SK-N-SH treated with all-trans-retinoic acid at 6 μM for 48 hours (cell line): ENCODE measurements at regions not wholly inside any gene's neighbourhood (a gene's known extent, or its start where the extent isn't known, plus 50 kb on each side); places are given as distances from the start of the nearest gene placed in this dataset.

ENCODE experiments used
- ARNTL ChIP-seq: fragments of 450-650 bp; formaldehyde crosslinking; IDR thresholded peaks from 2 replicates; pipeline ENCODE4 v1.5.0; 2020; ENCODE audit warnings: low read depth, mild to moderate bottlenecking, moderate library complexity, borderline replicate concordance
- CSDC2 ChIP-seq: fragments of 250-450 bp; sonication (Bioruptor Pico); IDR thresholded peaks from 2 replicates; pipeline ENCODE4 v1.5.0; 2020; ENCODE audit warnings: mild to moderate bottlenecking, moderate library complexity
- ISL1 ChIP-seq: fragments of 250-450 bp; sonication (Bioruptor Pico); IDR thresholded peaks from 2 replicates; pipeline ENCODE4 v2.1.2; 2022; ENCODE audit warnings: mild to moderate bottlenecking, moderate library complexity
- OSR1 ChIP-seq: fragments of 250-450 bp; sonication (Bioruptor Pico); IDR thresholded peaks from 2 replicates; pipeline ENCODE4 v1.8.0; 2022; ENCODE audit warnings: moderate library complexity, mild to moderate bottlenecking, inconsistent platforms
- PATZ1 ChIP-seq: fragments of 250-450 bp; sonication (Bioruptor Pico); IDR thresholded peaks from 2 replicates; pipeline ENCODE4 v1.8.0; 2020; ENCODE audit warnings: mild to moderate bottlenecking, moderate library complexity, borderline replicate concordance
- SNAI2 ChIP-seq: fragments of 250-450 bp; sonication (Bioruptor Pico); IDR thresholded peaks from 2 replicates; pipeline ENCODE4 v1.5.0; 2020; ENCODE audit warnings: mild to moderate bottlenecking, moderate library complexity
- TCF4 ChIP-seq: fragments of 250-450 bp; sonication (Bioruptor Pico); IDR thresholded peaks from 2 replicates; pipeline ENCODE4 v1.8.0; 2021; ENCODE audit warnings: mild to moderate bottlenecking, moderate library complexity, borderline replicate concordance
- ZC3H10 ChIP-seq: fragments of 250-450 bp; sonication (Bioruptor Pico); IDR thresholded peaks from 2 replicates; pipeline ENCODE4 v1.5.1; 2021; ENCODE audit warnings: mild to moderate bottlenecking, moderate library complexity
- ZNF565 ChIP-seq: fragments of 450-650 bp; formaldehyde crosslinking; conservative IDR thresholded peaks from 2 replicates; pipeline ENCODE4 v1.5.0; 2020; ENCODE audit warnings: low read depth, mild to moderate bottlenecking, moderate library complexity
- ZNF70 ChIP-seq: fragments of 450-650 bp; formaldehyde crosslinking; IDR thresholded peaks from 2 replicates; pipeline ENCODE4 v1.5.0; 2020; ENCODE audit warnings: mild to moderate bottlenecking, moderate library complexity

GRCh38 chr6:22752522-22752921 is 183.2 kb downstream of the HDGFL1 start:
- TF ChIP-seq CSDC2 (CRISPR knock-in tag) (no peak), ARNTL (CRISPR knock-in tag) (no peak), SNAI2 (CRISPR knock-in tag) (no peak), ZNF565 (no peak), ZNF70 (no peak), ISL1 (no peak), PATZ1 (CRISPR knock-in tag) (no peak), TCF4 (no peak), ZC3H10 (CRISPR knock-in tag) (no peak), OSR1 (CRISPR knock-in tag) (no peak)
